ENCODE measurements at regions not wholly inside any gene's neighbourhood (a gene's known extent, or its start where the extent isn't known, plus 50 kb on each side); places are given as distances from the start of the nearest gene placed in this dataset.

- Mint-ChIP-seq H3K9me3 (ENCODE audit: unreplicated experiment) (no peaks in the 10 kb centered on the region), H3K4me3 (ENCODE audit: unreplicated experiment) (no peak overlapping the region), H3K4me1 (ENCODE audit: unreplicated experiment) (no peaks in the 10 kb centered on the region), H3K27me3 (ENCODE audit: unreplicated experiment) (peaks cover 1% of the 10 kb centered on the region), H3K27ac (ENCODE audit: unreplicated experiment) (no peak overlapping the region), H3K36me3 (ENCODE audit: low read depth, unreplicated experiment) (no peaks in the 10 kb centered on the region)
- no peak for DNase-seq (ENCODE audit: low spot score)
- TF ChIP-seq, protein P1, sequence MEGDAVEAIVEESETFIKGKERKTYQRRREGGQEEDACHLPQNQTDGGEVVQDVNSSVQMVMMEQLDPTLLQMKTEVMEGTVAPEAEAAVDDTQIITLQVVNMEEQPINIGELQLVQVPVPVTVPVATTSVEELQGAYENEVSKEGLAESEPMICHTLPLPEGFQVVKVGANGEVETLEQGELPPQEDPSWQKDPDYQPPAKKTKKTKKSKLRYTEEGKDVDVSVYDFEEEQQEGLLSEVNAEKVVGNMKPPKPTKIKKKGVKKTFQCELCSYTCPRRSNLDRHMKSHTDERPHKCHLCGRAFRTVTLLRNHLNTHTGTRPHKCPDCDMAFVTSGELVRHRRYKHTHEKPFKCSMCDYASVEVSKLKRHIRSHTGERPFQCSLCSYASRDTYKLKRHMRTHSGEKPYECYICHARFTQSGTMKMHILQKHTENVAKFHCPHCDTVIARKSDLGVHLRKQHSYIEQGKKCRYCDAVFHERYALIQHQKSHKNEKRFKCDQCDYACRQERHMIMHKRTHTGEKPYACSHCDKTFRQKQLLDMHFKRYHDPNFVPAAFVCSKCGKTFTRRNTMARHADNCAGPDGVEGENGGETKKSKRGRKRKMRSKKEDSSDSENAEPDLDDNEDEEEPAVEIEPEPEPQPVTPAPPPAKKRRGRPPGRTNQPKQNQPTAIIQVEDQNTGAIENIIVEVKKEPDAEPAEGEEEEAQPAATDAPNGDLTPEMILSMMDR (IDR thresholded peaks at IDR 0.05; ENCODE audit: unreplicated experiment): no peak
Observed at GRCh38 chr10:36443233-36443632, 682.2 kb upstream of the ANKRD30A start.

DNA sequence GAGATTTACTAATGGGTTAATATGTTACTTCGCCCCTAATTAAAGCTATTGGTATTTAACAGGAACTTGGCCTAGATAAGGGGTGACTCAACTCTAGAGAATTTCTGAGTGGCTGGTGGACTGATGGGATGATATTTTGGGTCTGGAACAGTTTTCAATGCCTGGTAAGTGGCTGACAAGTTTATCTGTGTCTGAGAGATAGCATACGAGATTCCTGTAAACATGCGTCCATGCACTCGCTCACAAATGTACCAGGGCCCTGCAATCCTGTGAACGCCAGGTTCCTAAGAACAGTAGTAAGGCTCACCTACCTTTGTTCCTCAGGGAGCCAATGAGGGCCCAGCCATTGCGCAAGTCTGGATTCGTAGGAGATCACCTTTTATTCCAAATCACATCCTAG lies 683.8 kb upstream of the ANKRD30A start:
- TF ChIP-seq, protein P1 (IDR thresholded peaks at IDR 0.05; ENCODE audit: unreplicated experiment): no peak
- no peaks in the 10 kb centered on the region for H3K9me3 Mint-ChIP-seq (ENCODE audit: unreplicated experiment)
- H3K27me3 Mint-ChIP-seq (ENCODE audit: unreplicated experiment): peaks cover 1% of the 10 kb centered on the region
- no peaks in the 10 kb centered on the region for H3K36me3 Mint-ChIP-seq (ENCODE audit: low read depth, unreplicated experiment)
- no peak overlapping the region for H3K4me3 Mint-ChIP-seq (ENCODE audit: unreplicated experiment)
- DNase-seq (ENCODE audit: low spot score): no peak
- no peak overlapping the region for H3K27ac Mint-ChIP-seq (ENCODE audit: unreplicated experiment)
- H3K4me1 Mint-ChIP-seq (ENCODE audit: unreplicated experiment): no peaks in the 10 kb centered on the region

- Mint-ChIP-seq H3K4me3 (ENCODE audit: unreplicated experiment) (no peak overlapping the region), H3K4me1 (ENCODE audit: unreplicated experiment) (no peaks in the 10 kb centered on the region), H3K9me3 (ENCODE audit: unreplicated experiment) (no peaks in the 10 kb centered on the region), H3K27me3 (ENCODE audit: unreplicated experiment) (peaks cover 1% of the 10 kb centered on the region), H3K36me3 (ENCODE audit: low read depth, unreplicated experiment) (no peaks in the 10 kb centered on the region), H3K27ac (ENCODE audit: unreplicated experiment) (no peak overlapping the region)
- TF ChIP-seq, protein P1 (IDR thresholded peaks at IDR 0.05; ENCODE audit: unreplicated experiment): no peak
- no peak for DNase-seq (ENCODE audit: low spot score)
Observed at GRCh38 chr10:36440539-36440938, 684.9 kb upstream of the ANKRD30A start.

DNA sequence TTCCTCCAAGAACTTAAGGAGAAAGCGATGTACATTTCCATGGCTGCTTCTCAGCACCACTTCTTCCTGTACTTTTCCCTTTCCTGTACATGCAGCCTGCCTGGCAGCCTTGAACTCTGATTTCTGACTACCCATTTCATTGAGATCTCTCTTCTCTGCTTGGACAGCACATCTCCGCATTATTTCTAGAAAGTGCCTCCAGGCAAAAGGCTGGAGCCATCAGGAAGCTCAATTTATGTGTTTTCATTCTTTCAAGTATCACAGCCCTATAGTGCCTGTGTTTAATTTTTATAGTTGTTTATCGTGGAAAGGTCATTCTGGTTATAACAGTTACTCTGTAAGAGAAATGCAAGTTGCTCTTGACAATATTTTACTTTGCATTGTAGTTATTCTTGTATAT lies 688.0 kb upstream of the ANKRD30A start:
- Mint-ChIP-seq H3K27ac (ENCODE audit: unreplicated experiment) (no peak overlapping the region), H3K9me3 (ENCODE audit: unreplicated experiment) (no peaks in the 10 kb centered on the region), H3K4me3 (ENCODE audit: unreplicated experiment) (no peak overlapping the region), H3K36me3 (ENCODE audit: low read depth, unreplicated experiment) (no peaks in the 10 kb centered on the region), H3K27me3 (ENCODE audit: unreplicated experiment) (peaks cover 1% of the 10 kb centered on the region), H3K4me1 (ENCODE audit: unreplicated experiment) (no peaks in the 10 kb centered on the region)
- no peak for DNase-seq (ENCODE audit: low spot score)
- TF ChIP-seq, protein P1 (IDR thresholded peaks at IDR 0.05; ENCODE audit: unreplicated experiment): no peak

DNA sequence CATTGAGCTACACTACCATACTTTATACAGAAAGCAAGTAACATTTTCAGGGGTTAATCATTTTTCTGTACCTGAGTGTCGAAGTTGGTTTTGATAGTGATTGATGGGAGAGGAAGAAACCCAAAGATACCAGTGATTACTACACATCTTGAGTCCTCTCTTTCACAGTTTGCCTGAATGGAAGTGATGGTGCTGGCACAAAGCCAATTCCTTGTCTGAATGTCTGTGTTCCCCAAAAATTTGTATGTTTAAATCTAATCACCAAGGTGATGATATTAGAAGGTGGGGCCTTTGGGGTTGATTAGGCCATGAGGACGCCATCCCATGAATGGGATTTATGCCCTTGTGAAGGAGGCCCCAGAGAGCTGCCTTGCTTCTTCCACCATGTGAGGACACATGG lies 696.9 kb upstream of the ANKRD30A start:
- TF ChIP-seq, protein P1 (IDR thresholded peaks at IDR 0.05; ENCODE audit: unreplicated experiment): no peak
- no peak overlapping the region for H3K27ac Mint-ChIP-seq (ENCODE audit: unreplicated experiment)
- H3K9me3 Mint-ChIP-seq (ENCODE audit: unreplicated experiment): no peaks in the 10 kb centered on the region
- DNase-seq (ENCODE audit: low spot score): no peak
- H3K4me3 Mint-ChIP-seq (ENCODE audit: unreplicated experiment): no peak overlapping the region
- H3K4me1 Mint-ChIP-seq (ENCODE audit: unreplicated experiment): no peaks in the 10 kb centered on the region
- no peaks in the 10 kb centered on the region for H3K27me3 Mint-ChIP-seq (ENCODE audit: unreplicated experiment)
- H3K36me3 Mint-ChIP-seq (ENCODE audit: low read depth, unreplicated experiment): peaks cover 4% of the 10 kb centered on the region

Measured in endothelial cell (in vitro differentiated cells).